ENCODE measurements at regions not wholly inside any gene's neighbourhood (a gene's known extent, or its start where the extent isn't known, plus 50 kb on each side); places are given as distances from the start of the nearest gene placed in this dataset.
"Not testable (repeated sequence)": the region's sequence is repeated elsewhere in the genome, so short reads cannot be mapped to it uniquely, and the experiment has no call there.

DNA sequence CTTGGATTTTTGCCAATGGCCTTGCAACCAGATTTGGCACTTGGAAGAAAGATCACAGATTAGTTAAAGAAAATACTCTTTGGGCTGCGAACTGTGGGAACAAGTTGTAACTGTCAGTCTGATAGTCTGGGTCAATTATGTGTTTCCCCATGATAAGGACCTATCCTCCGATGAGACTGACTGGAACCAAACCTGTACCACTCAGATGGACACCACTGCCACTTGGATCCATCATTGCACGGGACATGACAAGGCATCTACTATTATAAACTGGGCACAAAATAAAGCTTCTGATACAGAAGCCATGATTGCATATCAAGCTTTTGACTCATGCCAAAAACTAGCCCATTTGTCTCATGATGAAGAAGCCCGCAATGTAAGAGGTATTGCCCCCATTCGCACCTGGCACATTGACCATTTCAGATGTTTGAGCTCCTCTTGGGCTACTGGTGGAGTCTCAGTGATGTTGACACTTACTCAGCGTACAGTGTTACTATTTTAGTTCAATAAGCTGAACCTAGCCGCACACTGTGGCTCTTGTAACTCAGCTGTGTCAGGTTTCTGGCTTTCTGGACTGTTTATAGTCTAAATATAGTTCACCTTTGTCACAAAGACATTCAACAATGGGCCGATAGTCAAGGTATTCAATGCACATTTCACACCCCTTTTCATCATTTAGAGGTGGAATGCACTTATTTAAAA, 179.8 kb upstream of the RBBP8 start:
- no peak for DNase-seq

- not testable (repeated sequence) for DNase-seq
Measured at GRCh38 chr18:22764005-22764404, 169.1 kb upstream of the RBBP8 start.

GRCh38 chr18:22765896-22766295, 167.2 kb upstream of the RBBP8 start:
- DNase-seq, result no peak

GRCh38 chr18:22767653-22768052, 165.5 kb upstream of the RBBP8 start:
- DNase-seq, result no peak

GRCh38 chr18:22773944-22774343, 159.2 kb upstream of the RBBP8 start:
- no peak for DNase-seq

DNA sequence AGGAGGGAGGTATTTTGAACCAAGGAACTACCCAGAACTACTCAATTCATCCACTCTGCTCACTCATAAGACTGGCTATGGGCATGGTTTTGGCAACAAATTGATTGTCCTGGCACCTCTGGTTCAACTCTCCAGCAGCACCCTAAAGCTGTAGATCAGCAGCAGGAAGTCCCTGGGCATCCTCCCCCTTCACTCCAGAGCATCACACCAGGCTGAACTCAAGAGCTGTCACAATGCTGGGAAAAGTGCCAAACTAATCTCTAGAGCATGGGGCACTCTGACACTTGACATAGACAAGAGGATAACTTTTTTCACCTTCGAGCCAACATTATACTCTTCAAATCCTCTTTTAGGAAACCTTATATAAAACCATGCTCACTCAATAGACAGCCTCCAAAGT, 154.1 kb upstream of the RBBP8 start:
- DNase-seq, result no peak

DNA sequence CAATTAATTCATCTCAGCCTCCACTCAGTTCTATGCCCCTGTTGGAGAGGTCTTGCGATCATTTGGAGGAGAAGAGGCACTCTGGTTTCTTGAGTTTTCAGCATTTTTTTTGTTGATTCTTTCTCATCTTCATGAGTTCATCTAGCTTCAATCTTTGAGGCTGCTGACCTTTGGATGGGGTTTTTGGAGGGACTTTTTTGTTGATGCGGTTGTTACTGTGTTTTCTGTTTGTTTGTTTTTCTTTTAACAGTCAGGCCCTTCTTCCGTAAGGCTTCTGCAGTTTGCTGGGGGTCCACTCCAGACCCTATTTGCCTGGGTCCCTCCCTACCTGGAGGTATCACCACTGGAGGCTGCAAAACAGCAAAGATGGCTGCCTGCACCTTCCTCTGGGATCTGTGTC, 149.9 kb upstream of the RBBP8 start:
- no peak for DNase-seq

DNA sequence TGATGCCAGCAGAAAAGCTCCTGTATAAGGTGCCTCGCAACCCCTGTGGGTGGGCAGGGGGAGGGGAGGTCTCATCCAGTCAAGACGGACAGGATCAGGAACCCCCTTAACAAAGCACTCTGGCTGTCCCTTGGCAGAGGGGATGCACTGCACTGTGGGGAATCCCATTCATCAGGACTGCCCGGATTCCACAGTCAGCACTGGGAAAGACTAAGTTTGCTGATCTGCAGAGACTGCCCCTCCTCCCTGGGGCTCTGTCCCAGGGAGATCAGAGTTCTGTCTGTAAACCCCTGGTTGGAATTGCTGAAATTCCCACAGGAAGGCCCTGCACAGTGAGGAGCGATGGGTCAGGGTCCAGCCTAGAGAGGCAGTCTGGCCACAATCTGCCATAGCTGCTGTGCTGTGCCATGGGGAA, 149.5 kb upstream of the RBBP8 start:
- no peak for DNase-seq

- no peak for DNase-seq
Measured at GRCh38 chr18:22789052-22789451, 144.1 kb upstream of the RBBP8 start.

GRCh38 chr18:22789600-22789999, 143.5 kb upstream of the RBBP8 start:
- DNase-seq, result no peak

DNA sequence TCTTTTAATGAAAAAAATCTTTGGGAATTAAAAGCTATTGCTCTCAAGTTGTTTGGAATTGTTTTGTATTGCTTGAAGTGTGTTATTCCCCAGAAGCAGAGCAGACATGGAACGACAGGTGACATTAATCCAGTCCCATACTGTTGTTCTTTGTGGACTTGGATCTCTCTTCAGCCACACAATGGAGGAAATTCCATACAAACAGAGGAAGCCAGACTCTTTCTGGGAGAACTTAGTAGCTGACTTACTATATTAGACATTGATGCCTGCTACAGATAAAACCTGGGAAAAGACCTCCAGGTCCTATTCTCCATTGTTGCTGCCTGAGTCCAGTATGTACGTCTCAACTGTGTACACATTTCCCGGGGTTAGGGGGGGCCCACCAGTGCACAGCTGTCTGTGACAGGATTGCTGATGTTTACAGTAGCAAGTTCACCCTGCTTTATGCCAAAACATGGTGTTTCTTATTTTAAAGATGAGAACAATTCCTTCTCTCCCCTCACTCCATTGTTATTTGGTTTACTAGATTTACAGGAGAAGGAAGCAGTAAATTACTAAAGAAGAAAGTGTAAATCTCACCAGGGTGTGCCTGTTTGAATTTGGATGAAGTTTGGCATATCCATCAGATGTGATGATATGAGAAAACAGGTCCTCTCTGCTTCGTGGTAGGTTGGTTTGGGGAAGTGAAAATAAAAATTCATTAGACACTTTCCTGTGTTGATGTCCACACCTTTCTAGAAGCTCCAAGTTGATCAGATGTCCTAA, 142.4 kb upstream of the RBBP8 start:
- no peak for DNase-seq

DNA sequence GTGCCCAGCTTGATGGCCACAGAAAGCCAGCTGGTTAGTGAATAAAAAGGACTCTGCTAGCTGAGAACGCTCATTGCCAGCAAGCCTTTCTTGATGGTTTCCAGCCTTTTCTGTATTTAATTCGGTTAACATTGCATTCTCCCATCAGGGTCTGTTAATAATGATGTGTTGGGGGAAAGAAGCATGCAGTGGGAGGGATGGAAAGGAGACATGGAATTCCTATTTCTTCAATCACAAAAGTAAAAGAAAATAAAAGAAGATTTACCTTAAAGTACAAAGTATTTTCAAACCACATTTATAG, 141.9 kb upstream of the RBBP8 start:
- DNase-seq, result no peak

- DNase-seq, result no peak
Measured at GRCh38 chr18:22796113-22796512, 137.0 kb upstream of the RBBP8 start.

- DNase-seq, result no peak
Measured at GRCh38 chr18:22800551-22800951, 132.6 kb upstream of the RBBP8 start.

DNA sequence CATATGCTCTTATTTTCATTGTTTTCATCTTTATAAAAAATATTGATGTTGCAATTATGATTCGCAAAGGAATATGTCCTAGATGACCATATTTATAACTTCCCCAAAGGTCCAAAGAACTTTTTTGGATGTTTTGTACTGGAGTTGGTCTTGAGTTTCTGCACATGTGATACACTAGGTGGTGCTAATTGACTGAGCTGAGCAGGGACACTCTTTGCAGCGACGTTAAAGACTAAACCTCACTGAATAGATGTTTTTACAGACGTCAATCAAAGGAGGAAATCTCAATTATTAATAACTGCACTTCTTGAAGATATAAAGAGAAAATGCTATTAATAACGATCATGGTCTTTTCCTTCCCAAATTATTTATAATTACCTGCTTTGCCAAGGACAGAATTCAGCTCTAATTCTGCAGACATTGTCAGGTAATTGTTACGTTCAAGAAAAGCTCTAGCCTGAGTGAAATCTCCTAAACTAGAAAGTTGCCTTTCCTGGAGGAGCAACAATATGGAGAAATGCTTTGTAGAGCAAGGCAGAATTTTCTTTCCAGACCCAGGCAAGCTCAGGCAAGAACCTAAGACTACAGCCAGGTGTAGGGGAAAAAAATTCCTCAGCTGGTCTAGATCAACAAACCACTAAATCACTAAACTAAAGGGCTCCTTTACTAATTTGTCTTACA, 119.3 kb upstream of the RBBP8 start:
- peak; percentile 42 for DNase-seq

- no peak for DNase-seq
Measured at GRCh38 chr18:22814329-22814703, 118.8 kb upstream of the RBBP8 start.

DNA sequence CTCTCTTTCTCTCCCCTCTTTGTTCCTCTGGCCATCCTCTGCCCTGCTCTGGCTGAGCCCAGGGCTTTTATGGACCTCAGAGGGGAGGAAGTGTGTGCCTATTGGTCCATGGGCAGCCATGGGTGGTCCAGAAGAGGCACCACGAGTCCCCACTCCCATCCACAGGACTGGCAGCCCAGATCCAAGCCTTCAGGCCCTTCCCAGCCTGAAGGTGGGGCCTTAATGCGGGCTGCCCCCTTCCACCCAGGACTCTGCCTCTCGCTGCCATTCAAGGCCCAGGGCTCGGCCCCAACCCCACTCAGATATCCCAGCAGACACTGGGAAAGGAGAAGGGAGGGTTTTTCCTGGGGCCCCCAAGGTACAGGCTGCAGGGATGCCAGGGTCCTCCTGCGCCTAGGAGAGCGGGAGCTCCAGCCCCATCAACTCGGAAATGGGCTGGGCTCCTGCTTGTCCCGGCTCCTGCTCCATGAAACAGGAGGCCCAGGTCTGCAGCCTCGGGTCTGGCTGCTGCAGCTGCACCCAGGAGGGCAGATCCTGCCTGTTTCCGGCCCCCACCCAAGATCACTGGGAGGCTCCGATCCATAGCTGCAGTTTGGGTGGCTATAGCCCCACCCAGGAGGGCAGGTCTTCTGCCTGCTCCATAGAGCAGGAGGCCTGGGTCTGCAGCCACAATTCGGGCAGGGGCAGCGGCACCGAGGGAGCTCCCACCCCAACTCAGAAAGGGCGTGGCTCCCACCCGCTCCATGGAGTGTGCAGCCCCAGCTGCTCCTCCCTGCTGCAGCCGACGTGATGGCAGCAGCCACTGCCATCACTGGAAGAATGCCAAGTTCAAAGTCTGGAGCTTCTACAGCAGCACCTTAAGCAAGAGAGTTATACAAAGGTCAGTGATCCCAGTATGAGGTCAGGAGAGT, 116.6 kb upstream of the RBBP8 start:
- DNase-seq, result no peak

DNA sequence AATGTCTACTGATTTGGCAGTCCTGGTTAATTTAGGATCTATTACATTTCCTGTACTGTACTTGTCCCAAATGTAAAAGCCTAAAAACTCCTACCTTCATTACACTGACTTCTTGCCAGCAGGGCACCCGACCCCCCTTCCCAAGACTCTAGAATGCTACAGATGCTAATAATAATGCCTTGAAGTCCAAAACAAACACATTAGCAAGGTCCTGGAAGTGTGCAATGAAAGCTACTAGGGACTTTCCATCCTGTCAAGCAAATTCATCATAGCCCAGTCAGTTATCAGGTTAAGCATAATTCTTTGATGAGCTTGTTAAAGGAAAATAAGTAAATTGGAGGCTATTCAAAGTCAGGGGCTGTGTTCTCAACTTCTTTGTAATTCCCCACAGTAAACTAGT, 115.3 kb upstream of the RBBP8 start:
- no peak for DNase-seq

GRCh38 chr18:22822024-22822423, 111.1 kb upstream of the RBBP8 start:
- DNase-seq, result peak; percentile 81

DNA sequence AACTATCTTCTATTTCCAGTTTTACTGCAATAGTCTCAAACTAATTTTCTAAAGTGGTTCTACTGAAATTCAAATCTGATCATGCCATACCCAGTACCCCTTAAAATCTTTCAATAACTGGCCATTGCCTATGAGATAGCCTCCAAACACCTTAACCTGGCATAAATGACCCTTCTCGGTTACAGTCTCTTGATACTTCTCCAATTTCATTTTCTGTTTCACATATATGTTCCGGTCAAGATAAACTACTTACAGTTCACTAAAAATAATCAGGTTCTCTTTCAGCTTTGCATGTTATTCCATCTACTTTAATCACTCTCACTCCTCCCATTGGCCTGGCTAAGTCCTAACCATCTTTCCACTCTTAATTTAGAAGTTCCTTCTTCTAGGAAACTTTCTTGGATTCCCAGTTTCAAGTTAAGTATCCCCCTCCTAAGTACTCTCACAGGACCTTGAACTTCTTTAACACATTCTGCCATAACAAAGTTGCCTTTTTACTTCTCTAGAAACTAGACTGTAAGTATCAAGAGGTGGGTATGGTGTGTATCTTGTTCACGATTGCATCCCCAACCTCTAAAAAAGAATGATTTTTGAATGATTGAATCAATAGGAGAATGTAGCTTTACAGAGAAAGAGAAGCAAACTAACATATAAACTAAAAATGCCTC, 110.2 kb upstream of the RBBP8 start:
- DNase-seq, result peak; percentile 18

- DNase-seq, result peak; percentile 56
Measured at GRCh38 chr18:22826726-22827125, 106.4 kb upstream of the RBBP8 start.

GRCh38 chr18:22827216-22827615, 105.9 kb upstream of the RBBP8 start:
- peak; percentile 89 for DNase-seq

DNA sequence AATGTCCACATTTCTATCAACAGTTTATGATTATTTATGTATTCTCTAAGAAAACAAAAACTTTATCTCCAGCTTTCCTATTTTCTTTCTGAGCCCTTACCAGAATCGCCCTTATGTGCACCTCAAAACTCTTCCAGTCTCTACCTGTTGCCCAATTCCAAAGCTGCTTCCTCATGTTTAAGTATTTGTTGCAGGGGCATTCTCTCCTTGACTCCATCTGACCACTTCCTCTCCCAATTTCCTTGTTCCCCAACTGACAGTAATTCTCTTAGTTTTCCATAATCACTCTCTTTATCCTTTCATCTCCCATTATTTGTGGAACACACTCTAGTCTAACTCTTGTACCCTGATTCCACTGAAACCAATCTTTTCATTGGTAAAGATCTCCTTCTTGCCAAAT, 105.4 kb upstream of the RBBP8 start:
- DNase-seq, result peak; percentile 26

Measured in MV-4-11 (cell line).